GM18505 (cell line): ENCODE measurements at regions not wholly inside any gene's neighbourhood (a gene's known extent, or its start where the extent isn't known, plus 50 kb on each side); places are given as distances from the start of the nearest gene placed in this dataset.

Source experiments
- ATAC-seq: cut with Tn5 transposase; IDR thresholded peaks from one replicate; pipeline ENCODE4 v1.9.1; 2021; ENCODE audit not compliant: unreplicated experiment
- POLR2A ChIP-seq: IDR thresholded peaks from 4 replicates; pipeline ENCODE4 v1.6.1; 2011; ENCODE audit warnings: borderline replicate concordance; ENCODE audit not compliant: insufficient read depth, insufficient read length; ENCODE audit errors: extremely low read depth

DNA sequence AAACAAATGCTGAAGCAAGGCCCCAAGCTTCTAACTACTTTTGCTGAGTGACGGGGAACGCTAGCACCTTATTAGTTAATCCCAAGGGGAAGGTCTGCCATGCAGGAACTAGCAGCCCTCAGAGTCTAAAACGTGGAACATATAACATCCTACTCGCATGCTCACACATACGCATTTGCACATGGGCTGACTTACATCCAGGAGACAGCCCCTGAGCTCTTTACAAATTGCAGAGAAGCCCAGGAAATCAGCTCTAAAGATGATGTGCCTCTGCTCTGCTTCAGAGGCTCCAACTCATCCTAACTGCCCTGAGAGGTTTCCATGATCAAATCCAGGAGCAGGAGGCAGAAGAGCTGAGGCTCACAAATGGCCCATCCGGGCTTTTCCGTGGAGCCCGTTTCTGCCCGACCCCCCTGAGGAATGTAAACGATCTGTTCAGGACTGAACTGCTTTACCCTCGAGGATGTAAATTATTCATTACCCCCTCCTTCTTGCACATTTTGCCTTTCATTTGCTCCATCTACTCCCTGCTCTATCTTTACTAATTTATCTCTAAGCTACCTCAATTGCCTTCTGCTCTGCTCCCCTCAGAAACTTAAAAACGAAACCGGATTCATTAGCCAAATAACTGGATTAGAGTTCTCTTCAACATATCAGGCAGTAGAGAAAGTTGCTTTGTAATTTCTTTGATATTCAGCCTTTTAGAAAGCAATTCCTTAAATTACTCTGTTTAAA, 141.9 kb upstream of the CCDC54 start:
- TF ChIP-seq POLR2A: no peak
- ATAC-seq: no peak

DNA sequence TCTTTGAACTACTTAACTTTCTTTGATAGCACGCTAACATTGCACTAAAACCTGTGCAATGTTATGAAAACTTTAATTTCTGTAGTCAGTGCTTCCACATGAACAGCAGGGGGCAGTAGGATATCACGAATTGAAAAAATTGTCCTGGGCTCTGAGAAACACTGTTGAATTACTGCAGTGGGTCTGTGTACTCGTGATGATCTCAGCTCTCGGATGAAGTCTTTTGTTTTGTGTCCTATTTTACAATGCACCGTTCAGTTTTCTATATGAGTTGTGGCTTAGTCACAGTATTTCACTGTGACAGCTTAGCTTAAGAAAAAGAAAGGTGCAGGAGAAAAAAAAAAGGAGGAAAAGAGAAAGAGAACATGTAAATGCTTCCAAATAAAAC, 141.3 kb upstream of the CCDC54 start:
- ATAC-seq: peak; percentile 70
- no peak for TF ChIP-seq POLR2A

DNA sequence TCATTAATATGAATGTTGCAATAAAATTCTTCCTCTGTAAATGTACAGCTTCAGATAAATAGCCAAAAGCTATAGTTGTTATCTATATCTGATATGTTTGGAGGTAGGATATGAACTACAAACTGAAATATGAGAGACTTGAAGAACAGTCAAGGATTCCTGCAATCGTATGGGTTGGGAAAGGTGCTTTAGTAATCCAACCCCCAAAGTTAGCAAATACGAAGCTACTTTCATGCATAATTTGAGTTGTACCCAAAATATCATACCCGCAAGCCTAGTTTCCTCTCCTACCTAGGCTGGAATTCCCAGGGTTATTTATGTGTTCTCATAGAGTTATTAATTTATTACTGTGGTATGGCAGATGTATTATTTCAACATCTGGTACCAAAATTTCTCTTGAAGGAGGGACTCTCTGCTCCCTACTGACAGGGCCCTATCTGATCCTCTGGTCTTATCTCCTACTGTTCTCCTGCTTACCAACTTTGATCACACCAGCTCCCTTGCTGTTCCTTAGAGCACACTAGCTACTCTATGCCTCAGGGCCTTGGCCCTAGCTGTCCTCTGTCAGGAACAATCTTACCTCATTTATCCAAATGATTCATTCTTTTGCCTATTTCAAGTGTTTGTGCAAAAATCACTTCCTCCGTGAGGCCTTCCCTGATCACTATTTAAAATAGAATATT, 140.4 kb upstream of the CCDC54 start:
- no peak for ATAC-seq
- TF ChIP-seq POLR2A: no peak

DNA sequence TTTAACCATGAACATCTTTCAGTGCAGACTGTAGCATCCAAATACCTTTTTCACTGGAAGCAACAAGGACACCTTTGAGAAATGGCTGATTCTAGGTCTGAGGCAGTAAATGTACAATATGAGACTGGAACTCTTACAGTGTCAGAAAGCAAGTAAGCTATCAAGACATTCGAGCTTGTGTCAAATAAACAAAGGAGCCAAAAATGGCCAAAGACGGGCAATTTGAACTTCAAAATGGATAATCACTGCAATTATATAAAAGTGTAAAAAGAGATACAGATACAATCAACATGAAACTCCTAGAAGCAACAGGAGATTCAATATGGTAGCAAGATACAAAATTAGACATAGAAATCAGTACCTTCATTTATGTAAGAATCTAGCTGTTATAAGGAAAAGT, 138.5 kb upstream of the CCDC54 start:
- ATAC-seq: no peak
- no peak for TF ChIP-seq POLR2A

DNA sequence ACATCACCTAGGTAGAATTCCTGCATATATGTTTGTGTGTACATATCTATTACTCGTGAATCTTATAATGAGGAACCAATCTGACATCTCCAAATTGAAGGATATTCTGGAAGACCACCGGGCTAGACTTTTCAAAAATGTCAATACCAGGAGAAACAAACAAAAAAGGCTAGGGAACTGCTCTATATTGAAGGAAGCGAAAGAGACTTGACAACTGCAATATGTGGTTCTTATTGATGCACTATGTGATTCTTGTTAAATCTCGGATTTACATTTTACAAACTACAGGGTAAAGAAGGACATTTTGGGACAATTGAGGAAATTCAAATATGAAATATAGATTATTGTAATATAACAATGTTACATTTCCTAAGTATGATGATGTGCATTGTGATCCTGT, 137.5 kb upstream of the CCDC54 start:
- ATAC-seq: no peak
- no peak for TF ChIP-seq POLR2A

DNA sequence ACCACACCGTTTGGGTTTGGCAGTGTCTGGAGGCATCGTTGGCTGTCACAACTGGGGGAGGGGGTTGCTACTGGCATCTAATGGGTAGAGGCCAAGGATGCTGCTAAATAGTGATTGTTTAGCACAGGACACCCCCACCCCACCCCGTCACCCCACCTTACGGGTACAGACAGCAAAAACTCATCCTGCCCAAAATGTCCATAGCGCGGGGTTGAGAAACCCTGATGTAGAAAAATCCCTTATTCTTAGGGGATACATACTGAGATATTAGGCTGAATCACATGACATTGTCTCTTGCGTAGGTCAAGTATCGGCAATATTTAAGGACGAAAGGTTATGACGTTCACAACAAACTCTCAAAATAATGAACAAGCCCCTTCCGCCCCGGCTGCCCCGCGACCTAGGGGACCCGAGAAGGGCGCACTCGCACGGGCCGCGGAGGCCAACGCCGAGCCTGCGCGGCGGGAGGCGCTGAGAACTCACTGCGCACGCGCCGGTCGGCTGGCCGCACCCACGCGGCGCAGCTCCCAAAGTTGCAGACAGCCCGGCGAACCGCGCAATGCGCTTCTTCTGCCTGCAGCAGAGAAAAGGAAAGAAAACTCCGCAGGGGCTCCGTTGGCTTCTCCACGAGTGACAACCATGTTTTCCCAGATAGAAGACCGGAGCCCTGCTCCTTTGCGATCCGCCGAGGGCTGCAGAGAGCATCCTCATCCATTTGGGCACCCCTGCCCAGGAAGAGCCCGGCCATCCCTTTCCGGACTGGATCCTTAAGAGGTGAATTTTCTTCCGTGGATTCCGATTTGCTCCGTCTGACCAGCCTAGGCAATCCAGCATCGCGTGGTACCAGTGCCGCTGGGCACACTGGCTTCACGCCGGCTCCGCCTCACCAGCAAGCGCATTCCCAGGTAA, 136.8 kb upstream of the CCDC54 start:
- ATAC-seq: peak; percentile 93

DNA sequence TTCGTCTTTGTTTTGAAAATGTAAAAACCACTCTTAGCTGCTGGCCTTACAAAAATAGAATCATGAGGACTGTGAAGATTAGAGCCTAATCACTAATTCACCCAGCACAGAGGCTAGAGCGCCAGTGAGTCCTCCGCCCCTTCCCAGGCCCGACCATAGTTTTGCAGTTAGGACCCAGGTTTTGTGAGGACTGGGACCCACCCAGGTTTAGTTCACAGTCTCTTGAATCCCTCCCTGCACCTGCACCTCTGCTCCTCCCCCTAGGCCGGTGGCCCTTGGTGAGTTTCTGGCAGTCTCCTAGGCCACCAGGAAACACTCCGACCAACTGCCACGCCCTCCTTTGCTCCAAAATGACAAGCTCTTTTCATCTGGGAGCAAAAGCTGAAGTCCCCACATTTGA, 136.0 kb upstream of the CCDC54 start:
- no peak for ATAC-seq
- TF ChIP-seq POLR2A: no peak

More for the DNA sequence above, 136.8 kb upstream of the CCDC54 start:
- no peak for TF ChIP-seq POLR2A

DNA sequence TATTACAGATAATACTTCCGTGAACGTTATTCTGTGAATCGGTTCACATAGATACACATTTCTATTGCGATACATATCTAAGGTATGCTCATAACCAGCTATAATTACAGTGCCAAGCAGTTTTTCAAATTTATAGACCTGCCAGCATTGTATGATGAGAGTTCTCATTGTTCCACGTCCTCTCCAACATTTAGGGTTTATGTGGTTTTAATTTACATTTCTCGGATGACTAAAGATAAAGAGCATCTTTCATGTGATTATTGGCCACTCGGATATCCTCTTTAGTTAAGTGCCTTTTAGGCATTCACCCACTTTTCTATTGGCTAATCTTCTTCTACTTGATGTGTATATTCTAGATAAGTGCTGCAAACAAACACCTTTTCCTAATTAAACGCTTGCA, 134.7 kb upstream of the CCDC54 start:
- no peak for ATAC-seq
- TF ChIP-seq POLR2A: no peak

DNA sequence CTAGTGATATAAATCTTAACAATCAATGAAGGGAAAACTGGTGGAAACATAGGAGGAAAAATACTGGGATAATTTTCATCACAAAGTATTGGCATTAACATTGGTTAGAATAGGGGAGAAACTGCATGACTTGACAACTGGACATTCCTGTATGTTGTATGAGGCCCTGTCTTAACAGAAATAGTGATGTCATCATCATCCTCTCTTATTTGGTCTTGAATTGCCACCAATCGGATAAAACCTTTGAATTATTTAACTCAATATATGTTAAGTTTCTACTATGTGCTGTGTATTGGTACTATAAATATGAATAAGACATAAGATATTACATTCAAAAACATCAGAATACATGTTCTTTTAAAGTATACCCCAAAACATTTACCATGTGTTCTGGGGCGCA, 130.1 kb upstream of the CCDC54 start:
- TF ChIP-seq POLR2A: no peak
- no peak for ATAC-seq

DNA sequence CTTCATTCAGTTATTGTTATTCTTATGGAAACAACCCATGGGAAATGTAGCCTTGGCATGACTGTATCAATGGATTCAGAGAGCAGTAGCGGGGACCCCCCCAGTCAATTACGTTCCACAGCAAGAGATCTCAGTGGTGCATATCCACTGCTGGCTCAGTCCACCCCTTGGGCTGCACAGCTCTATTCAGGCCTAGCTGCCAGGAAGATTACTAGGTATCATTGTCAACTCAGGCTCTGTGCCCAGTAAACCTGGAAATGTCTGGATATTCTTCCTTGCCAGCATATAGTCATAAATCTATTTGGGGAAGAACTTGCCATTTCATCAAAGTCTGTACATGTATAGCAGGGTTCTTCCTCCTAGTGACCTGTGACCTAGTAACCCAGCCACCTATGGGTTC, 128.1 kb upstream of the CCDC54 start:
- ATAC-seq: no peak
- TF ChIP-seq POLR2A: no peak

DNA sequence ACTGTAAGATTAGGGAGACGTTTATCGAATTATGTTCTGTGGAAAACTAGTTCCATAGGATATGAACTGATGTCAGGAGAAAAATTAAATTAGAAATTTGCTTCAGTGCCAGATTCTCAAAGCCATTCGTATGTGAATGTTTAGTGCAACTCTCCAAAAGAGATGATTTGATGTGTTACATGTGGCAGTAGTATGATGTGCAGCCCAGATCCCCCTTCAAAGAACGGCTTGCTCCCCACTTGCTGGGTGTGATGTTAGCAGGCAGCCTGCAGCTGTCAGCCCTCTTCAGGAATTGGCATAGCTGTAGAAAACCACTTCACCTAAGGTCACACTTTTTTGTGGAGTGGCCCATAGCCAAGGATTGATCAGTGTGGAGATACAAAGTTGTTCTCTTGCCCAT, 127.0 kb upstream of the CCDC54 start:
- ATAC-seq: no peak
- TF ChIP-seq POLR2A: no peak

DNA sequence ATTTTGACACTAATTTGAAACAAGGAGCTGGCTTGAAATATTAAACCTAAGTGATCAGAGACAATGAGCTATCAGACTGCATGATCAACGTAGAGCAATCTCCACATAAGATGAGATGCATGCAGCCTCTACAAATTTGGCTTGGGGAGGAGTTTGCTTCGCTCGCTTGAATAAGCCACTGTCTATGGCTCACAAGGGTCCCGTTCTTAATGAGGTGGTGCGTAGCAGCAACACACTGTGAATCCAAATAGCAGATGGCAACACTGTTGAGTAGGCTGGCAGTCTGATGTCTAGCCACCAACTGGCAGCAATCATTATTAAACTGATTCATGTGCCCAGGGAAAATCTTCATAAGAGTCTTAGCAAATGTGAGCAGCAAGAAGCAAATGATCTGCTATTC, 125.4 kb upstream of the CCDC54 start:
- no peak for ATAC-seq
- TF ChIP-seq POLR2A: no peak

DNA sequence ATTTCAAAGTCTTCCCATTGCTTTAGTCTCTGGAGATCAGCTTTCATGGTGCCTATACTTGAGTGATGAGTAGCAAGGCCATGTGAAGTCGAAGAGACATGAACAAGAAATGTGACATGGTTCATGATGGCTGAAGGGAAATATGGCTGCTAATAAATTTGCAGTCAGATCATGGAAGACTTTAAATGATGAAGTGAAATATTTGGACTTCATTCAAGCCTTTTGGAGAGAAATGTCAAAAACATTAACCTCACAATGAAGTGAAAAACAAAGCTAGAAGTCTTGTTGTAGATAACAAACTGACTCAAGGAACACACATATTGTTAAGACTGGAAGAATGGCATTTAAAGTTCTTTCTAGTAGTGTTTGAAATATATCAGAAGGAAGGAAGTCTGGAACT, 120.3 kb upstream of the CCDC54 start:
- ATAC-seq: no peak
- no peak for TF ChIP-seq POLR2A
